WERI-Rb-1 (cell line): ENCODE measurements at regions not wholly inside any gene's neighbourhood (a gene's known extent, or its start where the extent isn't known, plus 50 kb on each side); places are given as distances from the start of the nearest gene placed in this dataset.

Experiments
- DNase-seq: peaks from one replicate; pipeline ENCODE4 v3.0.0-alpha.2; 2020
- H3K27ac ChIP-seq: fragments of 250-450 bp; sonication (Bioruptor Pico); 2 replicates; pipeline ENCODE4 v1.5.1; 2020; ENCODE audit warnings: mild to moderate bottlenecking, moderate library complexity
- H3K27me3 ChIP-seq: fragments of 250-450 bp; sonication (Bioruptor Pico); 2 replicates; pipeline ENCODE4 v1.5.1; 2021; ENCODE audit warnings: mild to moderate bottlenecking, low read depth, moderate library complexity; ENCODE audit not compliant: insufficient read depth, severe bottlenecking
- H3K36me3 ChIP-seq: fragments of 250-450 bp; sonication (Bioruptor Pico); 2 replicates; pipeline ENCODE4 v1.5.1; 2020; ENCODE audit warnings: mild to moderate bottlenecking, moderate library complexity
- H3K4me3 ChIP-seq: 2 replicates; pipeline ENCODE4 v1.5.1; 2011; ENCODE audit warnings: low read depth, mild to moderate bottlenecking, control low read depth, low read length
- H3K9me3 ChIP-seq: fragments of 250-450 bp; sonication (Bioruptor Pico); 2 replicates; pipeline ENCODE4 v1.5.1; 2021; ENCODE audit warnings: mild to moderate bottlenecking, moderate library complexity; ENCODE audit not compliant: severe bottlenecking
- TF ChIP-seq, protein P1 (sequence below): IDR thresholded peaks from 2 replicates; pipeline ENCODE4 v1.5.1; 2011; ENCODE audit warnings: low read depth, mild to moderate bottlenecking, control low read depth, inconsistent platforms, low read length

DNA sequence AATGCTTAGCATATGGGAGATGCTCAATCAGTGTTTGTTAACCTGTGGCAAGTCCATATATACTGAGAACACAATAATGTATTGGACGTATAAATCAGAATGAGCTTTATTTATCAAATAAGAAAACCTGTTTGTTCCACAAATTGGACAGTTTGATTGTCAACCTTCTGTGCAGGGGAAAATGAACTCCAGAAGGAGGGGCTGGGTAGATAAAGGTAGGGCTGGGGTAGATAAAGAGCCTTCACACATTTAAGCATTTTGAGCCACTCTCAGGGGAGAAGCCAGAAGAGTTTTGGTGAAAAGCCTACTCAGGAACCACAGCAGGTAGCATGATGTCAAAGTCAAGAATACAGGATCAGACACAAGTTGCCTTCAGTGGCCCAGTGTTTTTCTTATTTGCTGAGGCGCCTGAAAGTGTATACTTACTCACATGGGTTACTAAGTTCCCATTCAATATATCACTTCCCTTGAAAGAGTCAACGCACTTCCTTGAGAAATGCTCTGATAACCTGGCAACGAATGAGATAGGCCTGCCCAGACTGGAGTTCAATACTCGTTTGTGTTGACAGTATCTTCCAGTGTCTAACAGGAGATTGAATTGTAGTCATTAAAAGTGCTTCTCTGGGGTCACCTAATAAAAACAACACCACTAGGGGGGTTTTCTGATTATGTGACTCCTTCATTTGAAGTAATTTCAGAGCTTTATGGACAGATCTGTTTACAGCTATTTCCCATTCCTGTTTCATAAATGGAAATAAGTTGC, 263.9 kb upstream of the CITED2 start:
- H3K27me3 ChIP-seq = no peaks in the 10 kb centered on the region
- no peak overlapping the region for H3K4me3 ChIP-seq
- no peak for DNase-seq
- H3K27ac ChIP-seq = no peak overlapping the region
- H3K9me3 ChIP-seq = no peaks in the 10 kb centered on the region
- no peaks in the 10 kb centered on the region for H3K36me3 ChIP-seq
- TF ChIP-seq, protein P1, sequence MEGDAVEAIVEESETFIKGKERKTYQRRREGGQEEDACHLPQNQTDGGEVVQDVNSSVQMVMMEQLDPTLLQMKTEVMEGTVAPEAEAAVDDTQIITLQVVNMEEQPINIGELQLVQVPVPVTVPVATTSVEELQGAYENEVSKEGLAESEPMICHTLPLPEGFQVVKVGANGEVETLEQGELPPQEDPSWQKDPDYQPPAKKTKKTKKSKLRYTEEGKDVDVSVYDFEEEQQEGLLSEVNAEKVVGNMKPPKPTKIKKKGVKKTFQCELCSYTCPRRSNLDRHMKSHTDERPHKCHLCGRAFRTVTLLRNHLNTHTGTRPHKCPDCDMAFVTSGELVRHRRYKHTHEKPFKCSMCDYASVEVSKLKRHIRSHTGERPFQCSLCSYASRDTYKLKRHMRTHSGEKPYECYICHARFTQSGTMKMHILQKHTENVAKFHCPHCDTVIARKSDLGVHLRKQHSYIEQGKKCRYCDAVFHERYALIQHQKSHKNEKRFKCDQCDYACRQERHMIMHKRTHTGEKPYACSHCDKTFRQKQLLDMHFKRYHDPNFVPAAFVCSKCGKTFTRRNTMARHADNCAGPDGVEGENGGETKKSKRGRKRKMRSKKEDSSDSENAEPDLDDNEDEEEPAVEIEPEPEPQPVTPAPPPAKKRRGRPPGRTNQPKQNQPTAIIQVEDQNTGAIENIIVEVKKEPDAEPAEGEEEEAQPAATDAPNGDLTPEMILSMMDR = no peak

DNA sequence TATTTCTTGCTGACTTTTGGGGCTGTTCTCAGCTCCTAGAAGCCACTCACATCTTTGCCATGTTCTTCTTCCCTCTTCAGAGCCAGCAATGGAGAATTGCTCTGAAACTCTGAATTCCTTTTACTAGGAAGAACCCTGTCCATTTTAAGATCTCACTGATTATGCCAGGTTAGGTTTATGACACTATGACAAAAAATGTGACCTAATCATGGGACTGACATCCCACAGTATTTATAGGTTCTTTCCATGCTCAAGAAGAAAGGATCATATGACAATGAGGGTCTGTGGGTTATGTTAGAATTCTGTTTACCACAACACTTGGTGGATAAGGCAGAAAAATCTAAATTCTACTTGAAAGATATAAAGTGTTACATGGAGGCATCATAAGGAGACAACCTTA, 263.3 kb upstream of the CITED2 start:
- no peaks in the 10 kb centered on the region for H3K9me3 ChIP-seq
- no peaks in the 10 kb centered on the region for H3K27me3 ChIP-seq
- no peaks in the 10 kb centered on the region for H3K36me3 ChIP-seq
- TF ChIP-seq, protein P1 = no peak
- no peak for DNase-seq
- no peak overlapping the region for H3K27ac ChIP-seq
- H3K4me3 ChIP-seq = no peak overlapping the region

DNA sequence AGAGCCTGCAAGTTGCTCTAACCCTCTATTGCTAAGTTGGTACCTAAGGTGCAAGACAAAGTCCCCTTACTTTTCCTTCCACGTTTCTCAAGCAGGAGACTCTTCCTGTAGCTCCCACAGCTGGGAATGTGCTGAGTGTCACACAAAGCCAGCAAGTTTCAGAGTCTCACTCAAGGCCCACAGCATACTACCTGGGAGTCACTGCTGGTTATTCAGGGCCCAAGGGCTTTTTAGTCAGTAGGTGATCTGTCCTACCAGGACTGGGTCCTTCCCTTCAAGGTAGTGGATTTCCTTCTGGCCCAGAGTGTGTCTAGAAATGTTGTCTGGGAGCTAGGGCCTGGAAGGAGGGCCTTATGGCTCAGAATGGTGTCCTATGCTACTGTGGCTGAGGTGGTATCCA, 261.9 kb upstream of the CITED2 start:
- no peak for DNase-seq
- no peaks in the 10 kb centered on the region for H3K27me3 ChIP-seq
- no peak overlapping the region for H3K27ac ChIP-seq
- H3K4me3 ChIP-seq = no peak overlapping the region
- H3K36me3 ChIP-seq = no peaks in the 10 kb centered on the region
- no peaks in the 10 kb centered on the region for H3K9me3 ChIP-seq
- TF ChIP-seq, protein P1 = no peak

DNA sequence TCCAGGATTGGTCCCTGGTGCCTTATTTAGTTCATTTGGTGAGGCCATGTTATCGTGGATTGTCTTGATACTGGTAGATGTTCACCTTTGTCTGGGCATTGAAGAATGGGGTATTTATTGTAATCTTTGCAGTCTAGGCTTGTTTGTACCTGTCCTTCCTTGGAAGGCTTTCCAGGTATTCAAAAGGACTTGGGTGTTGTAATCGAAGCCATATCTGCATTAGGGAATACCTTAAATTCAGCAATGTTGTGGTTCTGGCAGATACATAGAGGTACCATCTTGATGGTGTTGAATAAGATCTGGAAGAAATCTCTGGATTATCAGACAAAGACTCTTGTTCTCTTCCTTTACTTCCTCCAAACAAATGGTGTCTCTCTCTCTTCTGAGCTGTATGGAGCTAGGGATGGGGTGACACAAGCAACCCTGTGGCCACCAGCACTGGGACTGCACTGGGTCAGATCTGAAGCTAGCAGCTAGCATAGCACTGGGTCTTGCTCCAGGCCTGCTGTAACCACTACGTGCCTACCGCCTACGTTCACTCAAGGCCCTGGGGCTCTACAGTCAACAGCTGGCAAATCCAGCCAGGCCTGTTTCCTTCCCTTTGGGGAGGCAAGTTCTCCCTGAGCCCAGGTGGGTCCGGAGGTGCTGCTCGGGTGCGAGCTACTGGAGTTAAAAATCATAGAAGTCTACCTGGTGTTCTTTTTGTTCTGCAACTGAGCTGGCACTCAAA, 261.1 kb upstream of the CITED2 start:
- H3K9me3 ChIP-seq = no peaks in the 10 kb centered on the region
- H3K27ac ChIP-seq = no peak overlapping the region
- H3K36me3 ChIP-seq = no peaks in the 10 kb centered on the region
- H3K27me3 ChIP-seq = no peaks in the 10 kb centered on the region
- DNase-seq = no peak
- no peak overlapping the region for H3K4me3 ChIP-seq
- TF ChIP-seq, protein P1 = no peak

DNA sequence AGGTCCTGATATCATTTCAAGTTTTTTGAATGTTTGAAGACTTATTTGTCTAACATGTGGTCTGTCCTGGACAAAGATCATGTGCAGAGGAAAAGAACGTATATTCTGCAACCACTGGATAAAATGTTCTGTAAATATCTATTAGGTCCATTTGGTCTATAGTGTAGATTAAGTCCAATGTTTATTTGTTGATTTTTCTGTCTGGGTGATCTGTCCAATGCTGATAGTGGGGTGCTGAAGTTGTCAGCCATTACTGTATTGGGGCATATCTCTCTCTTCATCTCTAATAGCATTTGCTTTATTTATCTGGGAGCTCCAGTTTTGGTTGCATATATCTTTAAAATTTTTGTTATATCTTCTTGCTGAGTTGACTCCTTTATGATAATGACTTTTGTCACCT, 258.4 kb upstream of the CITED2 start:
- Histone ChIP-seq H3K27ac (no peak overlapping the region), H3K9me3 (no peaks in the 10 kb centered on the region), H3K4me3 (no peak overlapping the region), H3K27me3 (no peaks in the 10 kb centered on the region), H3K36me3 (no peaks in the 10 kb centered on the region)
- DNase-seq = no peak
- TF ChIP-seq, protein P1 = no peak
